GM12878 (cell line): ENCODE measurements at regions not wholly inside any gene's neighbourhood (a gene's known extent, or its start where the extent isn't known, plus 50 kb on each side); places are given as distances from the start of the nearest gene placed in this dataset.

ENCODE experiments used
- ATAC-seq: fragments of 200-7000 bp; cut with Tn5 transposase; 3 replicates; pipeline ENCODE4 v1.9.1; 2020; ENCODE audit warnings: mild to moderate bottlenecking, moderate library complexity
- BruUV-seq: library from RNA; stranded (reverse); fragments of 400-500 nt; replicated peaks from 2 replicates; lab custom pipeline; 2021; lab: Mats Ljungman, UMichigan
- CTCF ChIA-PET: fragments of 300-600 bp; sonication (Branson Sonifier 250); formaldehyde crosslinking; extraction: SDS; loops from one replicate; lab custom pipeline; 2021; ENCODE audit warnings: inconsistent platforms; lab: Yijun Ruan, JAX
- POLR2A ChIA-PET: fragments of 350-600 bp; formaldehyde crosslinking; extraction: SDS; loops from one replicate; lab custom pipeline; 2021; ENCODE audit warnings: inconsistent platforms; lab: Charles Lee
- RAD21 ChIA-PET: fragments of 300-600 bp; sonication (Branson Sonifier 250); formaldehyde crosslinking; loops from one replicate; lab custom pipeline; 2023; ENCODE audit warnings: antibody characterized with exemption; ENCODE audit not compliant: unreplicated experiment; lab: Charles Lee
- SMC1A ChIA-PET: fragments of 300-600 bp; sonication (Branson Sonifier 250); formaldehyde crosslinking; loops from one replicate; lab custom pipeline; 2023; ENCODE audit not compliant: unreplicated experiment, uncharacterized antibody; lab: Charles Lee
- DNase-seq: peaks from one replicate; pipeline ENCODE4 v3.0.0-alpha.2; 2011; ENCODE audit warnings: low read depth, low spot score
- FAIRE-seq: peaks from 3 replicates; lab custom pipeline; 2011; peaks lifted over from hg19 to GRCh38; lab: Jason Lieb, UNC
- H2AFZ ChIP-seq: 2 replicates; pipeline ENCODE4 v1.6.0; 2011; ENCODE audit warnings: low read depth, low read length, control low read depth; ENCODE audit not compliant: control insufficient read depth
- H3K27ac ChIP-seq: 2 replicates; pipeline ENCODE4 v1.5.1; 2011; ENCODE audit warnings: control low read depth; ENCODE audit not compliant: control insufficient read depth, insufficient read depth
- H3K27me3 ChIP-seq, 2 experiments: replicated peaks in 1 of 2; 2 replicates each; pipeline versions ENCODE4 v1.6.0 to v1.6.1; 2011; ENCODE audit warnings: low read length in 1 of 2; ENCODE audit not compliant: control insufficient read depth in 2 of 2, insufficient read depth in 2 of 2
- H3K36me3 ChIP-seq, 2 experiments: 2 replicates each; pipeline ENCODE4 v1.5.1; 2011; ENCODE audit warnings: low read length in 1 of 2; ENCODE audit not compliant: control insufficient read depth in 2 of 2, insufficient read depth in 2 of 2
- H3K4me1 ChIP-seq: 2 replicates; pipeline ENCODE4 v1.6.1; 2011; ENCODE audit warnings: mild to moderate bottlenecking, low read length, moderate library complexity, mixed read lengths; ENCODE audit not compliant: control insufficient read depth, insufficient read depth
- H3K4me2 ChIP-seq: 2 replicates; pipeline ENCODE4 v1.6.0; 2011; ENCODE audit warnings: control low read depth; ENCODE audit not compliant: control insufficient read depth, insufficient read depth
- H3K4me3 ChIP-seq: fragments of 200-600 bp; sonication (generic); 2 replicates; pipeline ENCODE4 v1.5.1; 2016
- H3K79me2 ChIP-seq: 2 replicates; pipeline ENCODE4 v1.6.0; 2011; ENCODE audit warnings: low read length; ENCODE audit not compliant: control insufficient read depth, insufficient read depth
- H3K9ac ChIP-seq: 2 replicates; pipeline ENCODE4 v1.8.0; 2011; ENCODE audit warnings: low read length, control low read depth, mixed read lengths; ENCODE audit not compliant: control insufficient read depth, insufficient read depth
- H3K9me3 ChIP-seq: replicated peaks from 3 replicates; pipeline ENCODE4 v1.5.1; 2011; ENCODE audit warnings: mild to moderate bottlenecking, low read length; ENCODE audit not compliant: control insufficient read depth, insufficient read depth
- H4K20me1 ChIP-seq: 2 replicates; pipeline ENCODE4 v1.6.0; 2011; ENCODE audit not compliant: control insufficient read depth, insufficient read depth
- BACH1 ChIP-seq: fragments of 450-650 bp; IDR thresholded peaks from 2 replicates; pipeline ENCODE4 v1.6.1; 2017; ENCODE audit warnings: mild to moderate bottlenecking, borderline replicate concordance
- CHD2 ChIP-seq: IDR thresholded peaks from 2 replicates; pipeline ENCODE4 v1.6.1; 2011; ENCODE audit warnings: low read depth, low read length, improper control_type of control experiment, borderline replicate concordance
- FOXM1 ChIP-seq: IDR thresholded peaks from 2 replicates; pipeline ENCODE4 v1.6.1; 2012; ENCODE audit warnings: low read depth, mild to moderate bottlenecking, inconsistent platforms, low read length, moderate library complexity
- HDAC2 ChIP-seq: fragments of 200-600 bp; sonication (generic); IDR thresholded peaks from 2 replicates; pipeline ENCODE4 v1.6.1; 2017
- HDAC6 ChIP-seq: fragments of 200-600 bp; sonication (generic); IDR thresholded peaks from one replicate; pipeline ENCODE4 v1.8.0; 2017; ENCODE audit warnings: antibody characterized with exemption; ENCODE audit not compliant: unreplicated experiment
- MYC ChIP-seq: IDR thresholded peaks from 2 replicates; pipeline ENCODE4 v1.6.1; 2011; ENCODE audit warnings: mild to moderate bottlenecking, low read length, moderate library complexity, inconsistent platforms; ENCODE audit not compliant: insufficient read depth, insufficient replicate concordance, insufficient read length, severe bottlenecking
- NR2F1 ChIP-seq: fragments of 450-650 bp; conservative IDR thresholded peaks from 2 replicates; pipeline ENCODE4 v1.6.1; 2017; ENCODE audit warnings: mild to moderate bottlenecking
- SP1 ChIP-seq: IDR thresholded peaks from one replicate; pipeline ENCODE4 v1.6.1; 2011; ENCODE audit warnings: low read depth, low read length
- TBL1XR1 ChIP-seq: IDR thresholded peaks from 2 replicates; pipeline ENCODE4 v1.6.1; 2012; ENCODE audit warnings: low read depth, low read length, improper control_type of control experiment
- YY1 ChIP-seq: IDR thresholded peaks from 2 replicates; pipeline ENCODE4 v1.6.1; 2011; ENCODE audit warnings: low read depth, mild to moderate bottlenecking, low read length
- ZNF217 ChIP-seq: fragments of 450-650 bp; IDR thresholded peaks from 2 replicates; pipeline ENCODE4 v1.6.1; 2017; ENCODE audit warnings: antibody characterized with exemption, mild to moderate bottlenecking
- WGBS: methylation state at CpG from one replicate; pipeline ENCODE4 v1.1.6; 2016; ENCODE audit warnings: low lambda C conversion rate; ENCODE audit not compliant: insufficient replicate concordance, insufficient coverage; ENCODE audit errors: missing lambda C conversion rate; 5-methylcytosine and 5-hydroxymethylcytosine counted together
- in situ Hi-C: fragments of 300-500 bp; cut with MboI; formaldehyde crosslinking; loops from 9 replicates; pipeline ENCODE4 v1.14.3; 2018; ENCODE audit warnings: mixed read lengths
- intact Hi-C: fragments of 100-400 bp; cut with micrococcal nuclease; formaldehyde crosslinking; loops from one replicate; pipeline ENCODE4 v1.14.2; 2022; ENCODE audit not compliant: unreplicated experiment
- TF ChIP-seq, protein P1 (sequence below): fragments of 450-650 bp; IDR thresholded peaks from 2 replicates; pipeline ENCODE4 v1.6.1; 2016; ENCODE audit warnings: mild to moderate bottlenecking
- TF ChIP-seq, protein P2 (sequence below): fragments of 450-650 bp; IDR thresholded peaks from 2 replicates; pipeline ENCODE4 v1.6.1; 2017; ENCODE audit warnings: borderline replicate concordance

- TF ChIP-seq, protein P1, sequence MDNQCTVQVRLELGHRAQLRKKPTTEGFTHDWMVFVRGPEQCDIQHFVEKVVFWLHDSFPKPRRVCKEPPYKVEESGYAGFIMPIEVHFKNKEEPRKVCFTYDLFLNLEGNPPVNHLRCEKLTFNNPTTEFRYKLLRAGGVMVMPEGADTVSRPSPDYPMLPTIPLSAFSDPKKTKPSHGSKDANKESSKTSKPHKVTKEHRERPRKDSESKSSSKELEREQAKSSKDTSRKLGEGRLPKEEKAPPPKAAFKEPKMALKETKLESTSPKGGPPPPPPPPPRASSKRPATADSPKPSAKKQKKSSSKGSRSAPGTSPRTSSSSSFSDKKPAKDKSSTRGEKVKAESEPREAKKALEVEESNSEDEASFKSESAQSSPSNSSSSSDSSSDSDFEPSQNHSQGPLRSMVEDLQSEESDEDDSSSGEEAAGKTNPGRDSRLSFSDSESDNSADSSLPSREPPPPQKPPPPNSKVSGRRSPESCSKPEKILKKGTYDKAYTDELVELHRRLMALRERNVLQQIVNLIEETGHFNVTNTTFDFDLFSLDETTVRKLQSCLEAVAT, result no peak
- TF ChIP-seq HDAC2, result no peak
- TF ChIP-seq CHD2, result no peak
- no peak for TF ChIP-seq BACH1
- TF ChIP-seq YY1, result no peak
These were observed 87.2 kb upstream of the ELMO1 start (continued) for GRCh38 chr7:37535841-37536240.

DNA sequence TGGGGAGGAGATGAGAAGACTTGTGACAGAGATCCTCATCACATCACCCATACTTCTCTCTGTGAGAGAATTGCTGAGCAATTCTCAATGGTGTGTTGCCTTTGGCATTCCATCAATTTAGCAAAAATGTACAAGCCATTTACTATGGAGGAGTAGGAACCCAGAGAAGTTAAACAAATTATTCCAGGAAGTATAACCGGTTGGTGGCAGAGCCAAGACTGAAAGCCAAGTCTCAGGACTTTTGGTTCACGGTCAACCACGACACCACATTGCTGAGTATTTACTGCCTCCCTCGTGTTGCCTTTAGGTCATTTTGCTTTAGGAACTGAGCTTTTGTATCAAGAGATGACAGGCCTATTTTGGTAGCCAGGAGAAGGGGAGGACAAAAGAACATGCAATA is 88.0 kb upstream of the ELMO1 start:
- no peaks in the 10 kb centered on the region for H3K27me3 ChIP-seq
- H4K20me1 ChIP-seq, result no peaks in the 10 kb centered on the region
- ChIA-PET POLR2A (no interaction called here), RAD21 (no interaction called here), CTCF (interaction anchor here (1.8 kb wide), 1 partner anchor 297 kb away, joined by 4 read pairs; no protein-coding TSS in a partner anchor)
- BruUV-seq, result no TSS peak
- no peak overlapping the region for H2AFZ ChIP-seq
- H3K9ac ChIP-seq, result no peak overlapping the region
- intact Hi-C loops, result no loop called here
- FAIRE-seq, result no peak
- 49% methylated on average over 4 of the region's 4 CpGs for WGBS
- no peaks in the 10 kb centered on the region for H3K79me2 ChIP-seq
- ATAC-seq, result no peak
- H3K4me1 ChIP-seq, result peaks cover 5% of the 10 kb centered on the region
- H3K36me3 ChIP-seq, result no peaks in the 10 kb centered on the region
- TF ChIP-seq SP1 (no peak), TBL1XR1 (no peak), ZNF217 (no peak), NR2F1 (no peak), HDAC6 (no peak), FOXM1 (no peak), MYC (no peak)
- TF ChIP-seq, protein P2, sequence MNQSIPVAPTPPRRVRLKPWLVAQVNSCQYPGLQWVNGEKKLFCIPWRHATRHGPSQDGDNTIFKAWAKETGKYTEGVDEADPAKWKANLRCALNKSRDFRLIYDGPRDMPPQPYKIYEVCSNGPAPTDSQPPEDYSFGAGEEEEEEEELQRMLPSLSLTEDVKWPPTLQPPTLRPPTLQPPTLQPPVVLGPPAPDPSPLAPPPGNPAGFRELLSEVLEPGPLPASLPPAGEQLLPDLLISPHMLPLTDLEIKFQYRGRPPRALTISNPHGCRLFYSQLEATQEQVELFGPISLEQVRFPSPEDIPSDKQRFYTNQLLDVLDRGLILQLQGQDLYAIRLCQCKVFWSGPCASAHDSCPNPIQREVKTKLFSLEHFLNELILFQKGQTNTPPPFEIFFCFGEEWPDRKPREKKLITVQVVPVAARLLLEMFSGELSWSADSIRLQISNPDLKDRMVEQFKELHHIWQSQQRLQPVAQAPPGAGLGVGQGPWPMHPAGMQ, result no peak
- TF ChIP-seq, all 136 proteins: peak for 0
- Histone ChIP-seq H3K9me3 (no peaks in the 10 kb centered on the region), H3K4me3 (no peak overlapping the region), H3K27ac (no peak overlapping the region), H3K4me2 (no peak overlapping the region)
- in situ Hi-C loops, result no loop called here
- SMC1A ChIA-PET, result no interaction called here
- no peak for DNase-seq
